ENCODE measurements at regions not wholly inside any gene's neighbourhood (a gene's known extent, or its start where the extent isn't known, plus 50 kb on each side); places are given as distances from the start of the nearest gene placed in this dataset.

DNA sequence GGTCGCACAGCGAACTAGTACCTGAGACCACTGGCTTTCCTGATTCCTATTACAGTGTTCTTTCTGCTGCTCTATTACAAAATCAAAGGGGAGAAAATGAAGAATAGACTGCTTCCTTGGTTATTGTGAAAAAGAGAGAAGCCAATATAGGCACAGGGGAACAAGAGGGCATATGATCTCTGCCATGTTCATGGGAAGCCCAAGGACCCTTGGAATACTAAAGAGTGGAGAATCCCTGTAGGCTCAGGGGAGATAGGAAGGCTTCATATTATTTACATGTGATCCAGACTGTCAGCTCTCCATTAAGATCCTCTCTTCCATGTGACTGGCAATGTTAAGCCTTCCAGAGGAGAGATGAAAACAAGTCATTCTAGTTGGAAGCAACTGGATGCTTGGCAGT, 135.7 kb upstream of the MYCN start:
- TF ChIP-seq POLR2A (IDR thresholded peaks at IDR 0.05): no peak
- no peak for TF ChIP-seq CTCF (IDR thresholded peaks at IDR 0.05)
- Histone ChIP-seq H3K36me3 (no peaks in the 10 kb centered on the region), H3K27ac (no peak overlapping the region), H3K4me1 (no peaks in the 10 kb centered on the region), H3K4me3 (no peak overlapping the region), H3K9me3 (no peaks in the 10 kb centered on the region), H3K27me3 (no peaks in the 10 kb centered on the region)
- DNase-seq: no peak

DNA sequence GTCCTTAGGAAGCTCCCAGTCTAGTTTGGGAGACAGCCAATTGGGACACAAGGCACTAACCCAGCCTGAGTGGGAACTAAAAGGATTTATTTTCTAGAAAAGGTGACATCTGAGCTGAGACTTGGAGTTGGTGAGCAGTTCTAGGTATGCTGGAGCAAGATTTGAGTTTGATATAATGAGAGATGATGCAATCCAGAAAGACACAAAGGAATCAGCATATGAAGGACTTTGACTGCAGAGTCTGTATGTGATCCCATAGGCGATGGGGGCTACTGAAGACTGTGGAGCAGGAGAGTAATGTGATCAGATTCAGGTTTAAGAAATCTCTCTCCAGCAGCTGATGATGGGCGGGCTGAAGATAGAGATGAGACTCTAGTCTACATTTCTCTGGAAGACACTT, 135.1 kb upstream of the MYCN start:
- Histone ChIP-seq H3K36me3 (no peaks in the 10 kb centered on the region), H3K4me3 (no peak overlapping the region), H3K27me3 (no peaks in the 10 kb centered on the region), H3K27ac (no peak overlapping the region), H3K9me3 (no peaks in the 10 kb centered on the region), H3K4me1 (no peaks in the 10 kb centered on the region)
- TF ChIP-seq CTCF (IDR thresholded peaks at IDR 0.05): no peak
- no peak for TF ChIP-seq POLR2A (IDR thresholded peaks at IDR 0.05)
- no peak for DNase-seq

- Histone ChIP-seq H3K27ac (no peak overlapping the region), H3K27me3 (no peaks in the 10 kb centered on the region), H3K36me3 (no peaks in the 10 kb centered on the region), H3K4me1 (no peaks in the 10 kb centered on the region), H3K9me3 (no peaks in the 10 kb centered on the region), H3K4me3 (no peak overlapping the region)
- TF ChIP-seq CTCF (IDR thresholded peaks at IDR 0.05) (no peak), POLR2A (IDR thresholded peaks at IDR 0.05) (no peak)
- DNase-seq: no peak
These were observed 134.6 kb upstream of the MYCN start for GRCh38 chr2:15805772-15806171.

DNA sequence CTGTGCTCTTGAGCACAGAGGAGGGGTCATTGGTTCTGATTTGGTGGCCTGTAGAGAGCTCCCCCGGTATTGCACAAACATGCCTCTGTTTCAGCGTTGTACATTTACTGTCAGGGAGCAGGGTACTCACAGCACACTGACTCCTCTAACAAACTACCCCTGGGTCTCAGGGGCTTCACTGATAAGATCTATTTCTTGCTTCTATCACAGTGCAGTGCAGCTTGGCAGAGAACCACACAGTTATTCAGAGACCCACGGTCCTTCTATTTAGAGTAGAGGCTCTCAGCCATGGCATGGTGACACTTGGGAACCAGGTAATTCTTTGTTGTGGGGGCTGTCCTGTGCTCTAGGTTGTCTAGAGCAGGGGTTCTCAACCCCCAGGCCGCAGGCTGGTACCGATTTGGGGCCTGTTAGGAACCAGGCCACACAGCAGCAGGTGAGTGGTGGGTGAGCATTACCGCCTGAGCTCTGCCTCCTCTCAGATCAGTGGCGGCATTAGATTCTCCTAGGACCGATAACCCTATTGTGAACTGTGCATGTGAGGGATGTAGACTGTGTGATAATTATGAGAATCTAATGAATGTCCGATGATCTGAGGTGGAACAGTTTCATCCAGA, 133.4 kb upstream of the MYCN start:
- no peak for DNase-seq
- H3K27ac ChIP-seq: no peak overlapping the region
- no peak for TF ChIP-seq POLR2A (IDR thresholded peaks at IDR 0.05)
- H3K27me3 ChIP-seq: no peaks in the 10 kb centered on the region
- no peaks in the 10 kb centered on the region for H3K9me3 ChIP-seq
- no peaks in the 10 kb centered on the region for H3K4me1 ChIP-seq
- H3K4me3 ChIP-seq: no peak overlapping the region
- no peaks in the 10 kb centered on the region for H3K36me3 ChIP-seq

- Histone ChIP-seq H3K27ac (no peak overlapping the region), H3K4me1 (no peaks in the 10 kb centered on the region), H3K27me3 (no peaks in the 10 kb centered on the region), H3K9me3 (no peaks in the 10 kb centered on the region), H3K36me3 (no peaks in the 10 kb centered on the region), H3K4me3 (no peak overlapping the region)
- TF ChIP-seq CTCF (IDR thresholded peaks at IDR 0.05): no peak
- no peak for TF ChIP-seq POLR2A (IDR thresholded peaks at IDR 0.05)
- DNase-seq: no peak
These were observed 132.7 kb upstream of the MYCN start for GRCh38 chr2:15807418-15808203.

DNA sequence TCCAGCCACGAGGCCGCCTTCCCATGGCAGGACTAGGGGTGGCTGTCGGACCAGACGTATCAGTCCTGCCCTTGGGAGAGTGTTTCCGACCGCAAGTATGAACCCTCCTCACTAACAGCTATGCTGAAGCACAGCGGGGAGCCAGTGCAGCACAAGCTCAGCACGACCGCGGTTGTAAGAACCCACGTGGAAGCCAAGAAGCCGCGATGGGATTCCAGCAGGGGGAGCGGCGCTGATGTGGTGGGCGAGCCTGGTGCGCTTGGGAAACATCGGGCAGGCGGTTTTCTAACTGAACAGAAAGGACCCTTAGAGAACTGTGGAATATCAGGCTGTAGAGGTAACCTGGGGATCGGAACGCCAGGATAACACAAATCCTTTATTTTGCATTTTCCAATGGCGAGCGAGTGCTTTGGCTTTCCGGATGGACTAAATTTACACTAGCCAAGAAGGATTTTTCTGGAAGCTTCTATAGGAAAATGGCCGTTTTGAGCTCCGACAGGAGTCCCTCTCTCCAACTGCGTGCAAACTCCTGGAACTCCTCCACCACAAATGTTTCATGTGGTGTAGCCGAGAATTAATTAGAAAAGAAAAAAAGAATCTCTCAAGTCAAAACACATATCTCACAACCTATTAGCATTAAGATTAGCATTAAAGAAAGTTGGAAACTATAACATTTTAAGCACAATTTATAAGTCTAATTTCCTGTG, 132.0 kb upstream of the MYCN start:
- H3K27me3 ChIP-seq: no peaks in the 10 kb centered on the region
- no peaks in the 10 kb centered on the region for H3K4me1 ChIP-seq
- H3K9me3 ChIP-seq: no peaks in the 10 kb centered on the region
- H3K36me3 ChIP-seq: no peaks in the 10 kb centered on the region
- no peak overlapping the region for H3K27ac ChIP-seq
- TF ChIP-seq CTCF (IDR thresholded peaks at IDR 0.05) (no peak), POLR2A (IDR thresholded peaks at IDR 0.05) (no peak)
- DNase-seq: no peak
- no peak overlapping the region for H3K4me3 ChIP-seq

All from Peyer's patch (tissue), 4 donors.